Gastroesophageal sphincter (tissue), 4 donors: ENCODE measurements at regions not wholly inside any gene's neighbourhood (a gene's known extent, or its start where the extent isn't known, plus 50 kb on each side); places are given as distances from the start of the nearest gene placed in this dataset.

Experiments used
- ATAC-seq: fragments of 150-250 bp; one replicate; pipeline ENCODE4 v1.9.1; 2016; ENCODE audit warnings: mild to moderate bottlenecking, moderate library complexity
- H3K27ac ChIP-seq, 4 donors: fragments of 200-600 bp; sonication (generic) in 3 of 4; 1 replicate in 3 of 4; 2 replicates in 1 of 4; pipeline ENCODE4 v1.5.1; 2016 to 2019
- H3K27me3 ChIP-seq: fragments of 200-600 bp; sonication (generic); one replicate; pipeline ENCODE4 v1.5.1; 2019
- H3K36me3 ChIP-seq, 2 donors: fragments of 200-600 bp; sonication (generic); one replicate each; pipeline ENCODE4 v1.5.1; 2019; ENCODE audit warnings: control low read depth in 1 of 2
- H3K4me1 ChIP-seq, 3 donors: fragments of 200-600 bp; sonication (generic); 1 replicate in 2 of 3; 2 replicates in 1 of 3; pipeline ENCODE4 v1.5.1; 2016 to 2019; ENCODE audit warnings: control low read depth in 2 of 3
- H3K4me3 ChIP-seq, 2 donors: fragments of 200-600 bp; sonication (generic); one replicate each; pipeline ENCODE4 v1.5.1; 2019; ENCODE audit warnings: mild to moderate bottlenecking in 1 of 2, moderate library complexity in 1 of 2
- H3K9me3 ChIP-seq, 3 donors: fragments of 200-600 bp; sonication (generic); one replicate each; pipeline ENCODE4 v1.5.1; 2017 to 2019; ENCODE audit warnings: control low read depth in 2 of 3
- EP300 ChIP-seq: sonication (generic); formaldehyde crosslinking; IDR thresholded peaks from one replicate; pipeline ENCODE4 v1.6.1; 2017; ENCODE audit warnings: antibody characterized with exemption, mild to moderate bottlenecking
- POLR2A ChIP-seq, 2 donors: fragments of 450-650 bp; IDR thresholded peaks; one replicate each; pipeline ENCODE4 v1.6.1; 2017; ENCODE audit warnings: antibody characterized with exemption in 2 of 2, mild to moderate bottlenecking in 2 of 2, moderate library complexity in 1 of 2
- POLR2AphosphoS5 ChIP-seq: sonication (generic); formaldehyde crosslinking; IDR thresholded peaks from one replicate; pipeline ENCODE4 v1.6.1; 2017; ENCODE audit warnings: antibody characterized with exemption
- WGBS, 2 donors: methylation state at CpG; one replicate each; pipeline ENCODE4 v1.1.5; 2018; ENCODE audit warnings: low coverage in 1 of 2; 5-methylcytosine and 5-hydroxymethylcytosine counted together
- TF ChIP-seq, protein P1 (sequence below), 4 experiments: fragments of 200-600 bp in 2 of 4; fragments of 450-650 bp in 2 of 4; sonication (generic) in 1 of 4; IDR thresholded peaks; one replicate each; pipeline ENCODE4 v1.5.1; 2017 to 2019; ENCODE audit warnings: antibody characterized with exemption in 4 of 4, mild to moderate bottlenecking in 2 of 4, moderate library complexity in 2 of 4

GRCh38 chr17:6241381-6241780, 171.2 kb downstream of the WSCD1 start:
- H3K9me3 ChIP-seq, result no peaks in the 10 kb centered on the region
- WGBS, 2 donors, result 53 to 62% methylated on average over 4 of the region's 6 CpGs
- H3K36me3 ChIP-seq, result no peaks in the 10 kb centered on the region
- no peak for ATAC-seq
- no peak overlapping the region for H3K4me3 ChIP-seq
- no peaks in the 10 kb centered on the region for H3K4me1 ChIP-seq
- TF ChIP-seq, protein P1, sequence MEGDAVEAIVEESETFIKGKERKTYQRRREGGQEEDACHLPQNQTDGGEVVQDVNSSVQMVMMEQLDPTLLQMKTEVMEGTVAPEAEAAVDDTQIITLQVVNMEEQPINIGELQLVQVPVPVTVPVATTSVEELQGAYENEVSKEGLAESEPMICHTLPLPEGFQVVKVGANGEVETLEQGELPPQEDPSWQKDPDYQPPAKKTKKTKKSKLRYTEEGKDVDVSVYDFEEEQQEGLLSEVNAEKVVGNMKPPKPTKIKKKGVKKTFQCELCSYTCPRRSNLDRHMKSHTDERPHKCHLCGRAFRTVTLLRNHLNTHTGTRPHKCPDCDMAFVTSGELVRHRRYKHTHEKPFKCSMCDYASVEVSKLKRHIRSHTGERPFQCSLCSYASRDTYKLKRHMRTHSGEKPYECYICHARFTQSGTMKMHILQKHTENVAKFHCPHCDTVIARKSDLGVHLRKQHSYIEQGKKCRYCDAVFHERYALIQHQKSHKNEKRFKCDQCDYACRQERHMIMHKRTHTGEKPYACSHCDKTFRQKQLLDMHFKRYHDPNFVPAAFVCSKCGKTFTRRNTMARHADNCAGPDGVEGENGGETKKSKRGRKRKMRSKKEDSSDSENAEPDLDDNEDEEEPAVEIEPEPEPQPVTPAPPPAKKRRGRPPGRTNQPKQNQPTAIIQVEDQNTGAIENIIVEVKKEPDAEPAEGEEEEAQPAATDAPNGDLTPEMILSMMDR (IDR thresholded peaks at IDR 0.05), result no peak
- TF ChIP-seq POLR2A (IDR thresholded peaks at IDR 0.05), result no peak
- no peak for TF ChIP-seq POLR2AphosphoS5
- TF ChIP-seq EP300, result no peak
- H3K27me3 ChIP-seq, result peaks cover 62% of the 10 kb centered on the region
- no peak overlapping the region for H3K27ac ChIP-seq

GRCh38 chr17:6240601-6241000, 170.4 kb downstream of the WSCD1 start:
- Histone ChIP-seq H3K27ac (no peak overlapping the region), H3K9me3 (no peaks in the 10 kb centered on the region), H3K4me1 (no peaks in the 10 kb centered on the region), H3K27me3 (peaks cover 62% of the 10 kb centered on the region), H3K36me3 (no peaks in the 10 kb centered on the region), H3K4me3 (no peak overlapping the region)
- TF ChIP-seq EP300 (no peak), POLR2A (IDR thresholded peaks at IDR 0.05) (no peak), POLR2AphosphoS5 (no peak)
- TF ChIP-seq, protein P1 (IDR thresholded peaks at IDR 0.05), result no peak
- ATAC-seq, result no peak
- WGBS, 2 donors, result 71 to 80% methylated on average over 8 to 10 of the region's 10 CpGs

GRCh38 chr17:6240001-6240400, 169.8 kb downstream of the WSCD1 start:
- 70 to 74% methylated on average over 3 of the region's 3 CpGs for WGBS, 2 donors

GRCh38 chr17:6239241-6239798, 169.1 kb downstream of the WSCD1 start:
- no peak for ATAC-seq
- Histone ChIP-seq H3K36me3 (no peaks in the 10 kb centered on the region), H3K4me3 (no peak overlapping the region), H3K4me1 (no peaks in the 10 kb centered on the region), H3K27me3 (peaks cover 54% of the 10 kb centered on the region), H3K27ac (no peak overlapping the region), H3K9me3 (no peaks in the 10 kb centered on the region)
- WGBS, 2 donors, result 0 to 71% methylated on average over 1 to 6 of the region's 10 CpGs
- TF ChIP-seq, protein P1 (IDR thresholded peaks at IDR 0.05), result no peak
- TF ChIP-seq POLR2AphosphoS5, result no peak
- no peak for TF ChIP-seq EP300
- TF ChIP-seq POLR2A (IDR thresholded peaks at IDR 0.05), result no peak

More at GRCh38 chr17:6240001-6240400, 169.8 kb downstream of the WSCD1 start:
- Histone ChIP-seq H3K4me3 (no peak overlapping the region), H3K4me1 (no peaks in the 10 kb centered on the region), H3K9me3 (no peaks in the 10 kb centered on the region), H3K36me3 (no peaks in the 10 kb centered on the region), H3K27ac (no peak overlapping the region), H3K27me3 (peaks cover 61% of the 10 kb centered on the region)
- ATAC-seq, result no peak
- no peak for TF ChIP-seq POLR2A (IDR thresholded peaks at IDR 0.05)
- no peak for TF ChIP-seq POLR2AphosphoS5
- no peak for TF ChIP-seq EP300
- TF ChIP-seq, protein P1 (IDR thresholded peaks at IDR 0.05), result no peak

DNA sequence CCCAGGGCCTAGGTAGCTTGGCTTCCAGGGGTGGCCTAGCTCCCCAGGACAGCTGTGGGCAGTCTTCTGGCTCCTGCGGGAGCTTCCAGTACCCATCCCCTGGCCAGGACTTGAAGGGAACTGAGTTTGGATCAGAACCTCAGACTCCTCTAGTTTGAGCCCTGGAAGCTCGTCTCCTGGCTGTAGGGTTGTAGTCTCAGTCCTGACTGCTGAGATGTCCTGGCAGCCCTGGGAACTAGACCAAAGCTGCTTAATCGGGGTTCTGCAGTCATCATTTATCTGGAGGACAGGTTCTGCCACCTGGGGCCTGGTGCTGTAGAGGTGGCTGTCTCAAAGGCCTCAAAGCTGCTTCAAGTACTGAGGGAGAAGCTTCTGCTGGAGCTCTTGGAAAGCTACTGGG, 163.7 kb downstream of the WSCD1 start:
- ATAC-seq, result no peak
- Histone ChIP-seq H3K27me3 (peaks cover 17% of the 10 kb centered on the region), H3K9me3 (no peaks in the 10 kb centered on the region), H3K27ac (no peak overlapping the region), H3K4me3 (no peak overlapping the region), H3K36me3 (no peaks in the 10 kb centered on the region), H3K4me1 (no peaks in the 10 kb centered on the region)
- TF ChIP-seq EP300, result no peak
- TF ChIP-seq, protein P1 (IDR thresholded peaks at IDR 0.05), result no peak
- TF ChIP-seq POLR2A (IDR thresholded peaks at IDR 0.05), result no peak
- no peak for TF ChIP-seq POLR2AphosphoS5
- no CpG with 5 or more reads among the region's 3 CpGs for WGBS, 2 donors
